GM06990 (cell line): ENCODE measurements at regions not wholly inside any gene's neighbourhood (a gene's known extent, or its start where the extent isn't known, plus 50 kb on each side); places are given as distances from the start of the nearest gene placed in this dataset.

Experiments used
- DNase-seq: peaks from one replicate; pipeline ENCODE4 v3.0.0-alpha.2; 2011; ENCODE audit not compliant: insufficient read length; ENCODE audit errors: extremely low read depth
- H3K27me3 ChIP-seq: replicated peaks from 2 replicates; pipeline ENCODE4 v1.6.0; 2011; ENCODE audit warnings: low read length; ENCODE audit not compliant: control insufficient read depth, insufficient read depth
- H3K36me3 ChIP-seq: 2 replicates; pipeline ENCODE4 v1.5.1; 2011; ENCODE audit warnings: low read length; ENCODE audit not compliant: control insufficient read depth, insufficient read depth
- H3K4me3 ChIP-seq: replicated peaks from 2 replicates; pipeline ENCODE4 v1.5.1; 2011; ENCODE audit warnings: low read depth, mild to moderate bottlenecking, control low read depth, low read length
- CTCF ChIP-seq: IDR thresholded peaks from 2 replicates; pipeline ENCODE4 v1.5.1; 2011; ENCODE audit warnings: low read length, control low read depth, mild to moderate bottlenecking, inconsistent platforms; ENCODE audit not compliant: insufficient read depth, poor library complexity, severe bottlenecking

DNA sequence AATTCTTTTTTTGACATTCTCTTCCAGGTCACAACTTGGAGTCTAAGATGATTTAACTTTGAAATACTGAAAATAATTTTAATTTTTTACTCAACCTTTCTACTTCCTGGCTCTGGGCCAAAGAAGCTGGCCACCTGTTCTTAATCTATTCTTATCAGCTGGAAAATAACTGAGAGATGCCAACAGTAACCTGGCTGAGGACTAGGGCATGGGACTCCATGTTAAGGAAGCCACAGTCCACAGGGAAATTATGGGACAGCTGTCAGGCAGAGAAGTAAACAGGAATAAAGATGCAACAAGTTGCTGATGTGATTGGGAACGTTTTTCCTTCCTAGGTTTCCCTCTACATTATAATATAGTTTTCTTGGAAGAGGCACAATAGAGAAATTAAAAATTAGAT is 84.7 kb upstream of the CPNE4 start:
- Histone ChIP-seq H3K27me3 (no peaks in the 10 kb centered on the region), H3K4me3 (no peak overlapping the region), H3K36me3 (no peaks in the 10 kb centered on the region)
- no peak for TF ChIP-seq CTCF
- DNase-seq: no peak

GRCh38 chr3:132124096-132124495 is 89.3 kb upstream of the CPNE4 start:
- TF ChIP-seq CTCF: no peak
- no peaks in the 10 kb centered on the region for H3K27me3 ChIP-seq
- H3K4me3 ChIP-seq: no peak overlapping the region
- no peaks in the 10 kb centered on the region for H3K36me3 ChIP-seq
- DNase-seq: no peak

- Histone ChIP-seq H3K36me3 (no peaks in the 10 kb centered on the region), H3K4me3 (no peak overlapping the region), H3K27me3 (no peaks in the 10 kb centered on the region)
- no peak for DNase-seq
- no peak for TF ChIP-seq CTCF
Observed at GRCh38 chr3:132124651-132125284, 90.0 kb upstream of the CPNE4 start.

DNA sequence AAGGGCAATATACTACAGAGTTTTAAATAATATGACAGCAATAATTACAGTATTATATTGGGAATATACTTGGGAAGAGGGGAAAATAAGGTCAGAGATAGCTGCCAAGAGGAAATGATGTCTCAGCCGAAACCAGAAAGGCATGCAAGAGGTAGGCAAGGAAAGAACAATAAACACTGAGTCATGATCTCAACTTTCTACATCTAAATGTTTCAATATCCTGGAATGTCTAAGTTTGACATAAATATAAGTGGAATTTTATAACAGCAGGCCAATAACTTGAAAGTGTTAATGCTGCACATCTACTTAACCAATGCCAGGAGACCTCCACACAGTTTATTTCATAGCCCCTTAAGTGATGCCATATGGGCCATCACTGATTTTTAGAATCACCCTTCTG is 99.8 kb upstream of the CPNE4 start:
- no peak for TF ChIP-seq CTCF
- no peak for DNase-seq
- Histone ChIP-seq H3K4me3 (no peak overlapping the region), H3K36me3 (no peaks in the 10 kb centered on the region), H3K27me3 (no peaks in the 10 kb centered on the region; the same call in 1 of the 2 replicates)

DNA sequence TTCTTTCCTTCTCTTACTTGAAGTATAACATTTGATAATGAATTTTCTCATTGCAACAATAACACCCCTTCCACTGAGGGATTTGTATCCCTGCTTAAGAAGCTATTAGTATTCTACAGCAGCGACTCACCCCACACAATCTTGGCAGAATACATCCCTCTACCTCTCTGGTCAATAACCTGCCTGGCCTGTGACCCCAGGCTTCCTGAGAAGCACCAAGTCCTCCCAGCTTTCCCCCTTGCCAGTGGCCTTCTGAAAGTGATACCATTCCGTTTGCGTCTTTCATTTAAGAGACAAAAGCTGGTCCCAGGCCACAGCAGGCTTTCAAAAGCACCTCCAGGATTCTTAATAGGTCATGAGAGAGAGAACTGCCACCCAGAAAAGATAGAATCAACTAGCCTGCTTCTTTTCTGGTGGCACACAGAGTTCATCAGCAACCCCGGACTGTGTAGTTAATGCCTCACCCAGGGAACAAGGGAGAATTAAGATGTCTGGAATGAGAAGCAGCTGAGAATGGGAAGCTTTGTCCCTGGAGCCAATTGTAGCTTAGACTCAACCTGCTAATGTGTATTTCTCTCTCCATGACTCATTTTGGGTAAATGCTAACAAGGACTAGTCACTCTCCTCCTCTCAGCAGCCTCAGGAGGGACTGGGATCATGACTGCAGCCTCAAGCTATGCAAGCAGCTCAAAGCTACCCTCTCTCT is 101.0 kb upstream of the CPNE4 start:
- DNase-seq: no peak
- TF ChIP-seq CTCF: no peak
- H3K4me3 ChIP-seq: no peak overlapping the region
- H3K36me3 ChIP-seq: no peaks in the 10 kb centered on the region
- H3K27me3 ChIP-seq: no peaks in the 10 kb centered on the region; the same call in 1 of the 2 replicates
